HG02870 (cell line): ENCODE measurements at regions not wholly inside any gene's neighbourhood (a gene's known extent, or its start where the extent isn't known, plus 50 kb on each side); places are given as distances from the start of the nearest gene placed in this dataset.

ENCODE experiments used
- ATAC-seq: cut with Tn5 transposase; IDR thresholded peaks from one replicate; pipeline ENCODE4 v1.9.1; 2021; ENCODE audit warnings: mild to moderate bottlenecking, moderate library complexity; ENCODE audit not compliant: unreplicated experiment

DNA sequence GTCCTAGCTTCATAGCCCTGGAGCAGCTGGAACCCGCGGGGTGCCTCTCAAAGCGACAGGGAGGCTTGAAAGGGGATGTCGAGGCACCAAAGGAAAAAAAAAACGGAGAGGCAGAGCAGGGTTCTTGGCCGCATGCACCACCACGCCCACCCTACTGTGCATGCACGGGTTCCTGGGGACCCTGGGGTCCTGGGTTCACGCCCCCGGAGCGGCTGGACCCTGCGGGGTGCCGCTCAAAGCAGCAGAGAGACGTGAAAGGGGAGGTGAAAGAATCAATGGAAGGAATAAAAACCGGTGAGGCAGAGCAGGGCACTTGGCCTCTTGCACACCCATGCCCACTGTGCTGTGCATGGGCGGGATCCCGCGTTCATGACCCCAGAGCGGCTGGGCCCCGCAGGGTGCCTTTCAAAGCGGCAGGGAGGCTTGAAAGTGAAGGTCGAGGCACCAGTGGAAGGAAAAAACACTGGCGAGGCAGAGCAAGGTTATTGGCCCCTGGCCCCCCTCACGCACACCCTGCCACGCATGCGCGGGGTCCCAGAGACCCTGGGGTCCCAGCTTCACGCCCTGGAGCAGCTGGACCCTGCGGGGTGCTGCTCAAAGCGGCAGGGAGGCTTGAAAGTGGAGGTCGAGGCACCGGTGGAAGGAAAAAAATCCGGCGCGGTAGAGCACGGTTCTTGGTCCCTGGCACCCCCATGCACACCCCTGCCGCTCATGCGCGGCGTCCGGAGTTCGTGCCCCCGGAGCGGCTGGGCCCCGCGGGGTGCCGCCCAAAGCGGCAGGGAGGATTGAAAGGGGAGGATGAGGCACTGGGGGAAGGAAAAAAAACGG lies 318.5 kb downstream of the ALG10 start:
- no peak for ATAC-seq

- ATAC-seq, result no peak
Measured at GRCh38 chr12:34341362-34341733, 319.1 kb downstream of the ALG10 start.

GRCh38 chr12:34342048-34342447 lies 319.8 kb downstream of the ALG10 start:
- no peak for ATAC-seq

DNA sequence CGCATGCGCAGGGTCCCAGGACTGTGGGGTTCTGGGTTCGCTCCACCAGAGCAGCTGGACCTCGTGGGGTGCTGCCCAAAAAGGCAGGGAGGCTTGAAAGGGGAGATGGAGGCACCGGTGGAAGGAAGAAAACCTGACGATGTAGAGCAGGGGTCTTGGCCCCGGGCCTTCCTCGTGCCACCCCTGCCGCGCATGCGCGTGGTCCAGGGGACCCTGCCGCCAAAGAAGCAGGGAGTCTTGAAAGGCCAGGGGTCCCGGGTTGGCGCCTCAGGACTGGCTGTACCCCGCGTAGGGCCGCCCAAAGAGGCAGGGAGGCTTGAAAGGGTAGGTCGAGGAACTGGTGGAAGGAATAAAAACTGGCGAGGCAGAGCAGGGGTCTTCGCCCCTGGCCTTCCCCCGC lies 321.0 kb downstream of the ALG10 start:
- no peak for ATAC-seq

DNA sequence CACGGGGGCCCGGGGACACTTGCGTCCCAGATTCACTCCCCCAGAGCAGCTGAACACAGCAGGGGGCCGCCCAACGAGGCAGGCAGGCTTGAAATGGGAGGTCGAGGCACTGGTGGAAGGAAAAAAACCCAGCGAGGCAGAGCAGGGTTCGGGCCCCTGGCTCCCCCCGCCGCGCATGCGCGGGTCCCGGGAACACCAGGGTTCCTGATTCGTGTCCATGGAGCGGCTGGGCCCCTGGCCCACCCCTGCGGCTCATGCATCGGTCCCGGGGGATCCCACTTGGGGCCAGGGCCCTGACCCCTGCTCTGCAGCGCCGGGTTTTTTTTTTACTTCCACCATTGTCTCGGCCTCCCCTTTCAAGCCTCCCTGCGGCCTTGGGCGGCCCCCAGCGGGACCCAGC lies 321.5 kb downstream of the ALG10 start:
- ATAC-seq, result no peak

DNA sequence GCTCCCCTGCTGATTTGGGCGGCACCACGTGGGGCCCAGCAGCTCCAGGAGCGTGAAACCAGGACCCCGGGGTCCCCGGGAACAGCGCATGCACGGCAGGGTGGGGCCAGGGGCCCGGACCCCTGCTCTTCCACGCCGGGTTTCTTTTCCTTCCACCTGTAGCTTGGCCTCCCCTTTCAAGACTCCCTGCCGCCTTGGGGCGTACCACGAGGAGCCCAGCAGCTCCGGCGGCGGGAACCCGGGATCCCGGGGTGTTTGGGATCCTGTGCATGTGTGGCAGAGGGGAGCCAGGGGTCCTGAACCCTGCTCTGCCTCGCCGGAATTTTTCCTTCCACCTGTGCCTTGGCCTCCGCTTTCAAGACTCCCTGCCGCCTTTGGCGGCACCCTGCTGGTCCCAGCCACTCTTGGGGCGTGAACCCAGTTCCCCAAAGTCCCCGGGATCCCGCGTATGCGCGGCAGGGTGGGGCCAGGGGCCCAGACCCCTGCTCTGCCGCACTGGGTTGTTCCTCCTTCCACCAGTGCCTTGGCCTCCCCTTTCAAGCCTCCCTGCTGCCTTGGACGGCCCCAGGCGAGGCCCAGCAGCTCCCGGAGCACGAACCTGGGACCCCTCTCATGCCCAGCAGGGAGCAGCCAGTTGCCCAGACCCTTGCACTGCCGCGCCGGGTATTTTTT lies 322.7 kb downstream of the ALG10 start:
- no peak for ATAC-seq

DNA sequence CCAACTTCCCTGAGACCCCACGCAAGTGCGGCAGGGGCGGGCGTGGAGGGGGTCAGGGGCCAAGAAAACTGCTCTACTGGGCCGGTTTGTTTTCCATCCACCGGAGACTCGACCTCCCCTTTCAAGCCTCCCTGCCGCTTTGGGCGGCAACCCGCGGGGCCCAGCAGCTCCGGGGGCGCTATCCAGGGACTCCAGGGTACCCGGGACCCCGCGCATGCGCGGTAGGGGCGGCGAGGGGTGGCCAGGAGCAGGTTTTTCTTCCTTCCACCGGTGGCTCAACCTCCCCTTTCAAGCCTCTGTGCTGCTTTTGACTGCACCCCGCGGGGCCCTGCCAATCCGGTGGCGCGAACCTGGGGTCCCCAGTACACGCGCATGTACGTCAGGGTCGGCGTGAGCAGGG lies 323.5 kb downstream of the ALG10 start:
- no peak for ATAC-seq

GRCh38 chr12:34346372-34347034 lies 324.2 kb downstream of the ALG10 start:
- ATAC-seq, result no peak

- no peak for ATAC-seq
Measured at GRCh38 chr12:34347367-34347766, 325.1 kb downstream of the ALG10 start.

- no peak for ATAC-seq
Measured at GRCh38 chr12:34348064-34348463, 325.8 kb downstream of the ALG10 start.

- ATAC-seq, result no peak
Measured at GRCh38 chr12:34348836-34349672, 326.8 kb downstream of the ALG10 start.

DNA sequence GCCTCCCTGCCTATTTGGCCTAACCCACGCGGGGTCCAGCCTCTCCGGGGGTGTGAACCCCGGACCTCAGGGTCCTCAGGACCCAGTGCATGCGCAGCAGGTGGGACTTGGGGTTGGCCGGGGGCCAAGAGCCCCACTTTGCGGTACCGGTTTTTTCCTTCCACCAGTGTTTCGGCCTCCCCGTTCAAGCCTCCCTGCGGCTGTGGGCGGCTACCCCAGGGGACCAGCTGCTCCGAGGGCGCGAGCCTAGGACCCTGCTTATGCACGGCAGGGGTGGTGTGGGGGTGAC lies 327.3 kb downstream of the ALG10 start:
- no peak for ATAC-seq

- ATAC-seq, result no peak
Measured at GRCh38 chr12:34350092-34351041, 328.1 kb downstream of the ALG10 start.

- ATAC-seq, result no peak
Measured at GRCh38 chr12:34352098-34352497, 329.8 kb downstream of the ALG10 start.

- ATAC-seq, result no peak
Measured at GRCh38 chr12:34354239-34355200, 332.2 kb downstream of the ALG10 start.

DNA sequence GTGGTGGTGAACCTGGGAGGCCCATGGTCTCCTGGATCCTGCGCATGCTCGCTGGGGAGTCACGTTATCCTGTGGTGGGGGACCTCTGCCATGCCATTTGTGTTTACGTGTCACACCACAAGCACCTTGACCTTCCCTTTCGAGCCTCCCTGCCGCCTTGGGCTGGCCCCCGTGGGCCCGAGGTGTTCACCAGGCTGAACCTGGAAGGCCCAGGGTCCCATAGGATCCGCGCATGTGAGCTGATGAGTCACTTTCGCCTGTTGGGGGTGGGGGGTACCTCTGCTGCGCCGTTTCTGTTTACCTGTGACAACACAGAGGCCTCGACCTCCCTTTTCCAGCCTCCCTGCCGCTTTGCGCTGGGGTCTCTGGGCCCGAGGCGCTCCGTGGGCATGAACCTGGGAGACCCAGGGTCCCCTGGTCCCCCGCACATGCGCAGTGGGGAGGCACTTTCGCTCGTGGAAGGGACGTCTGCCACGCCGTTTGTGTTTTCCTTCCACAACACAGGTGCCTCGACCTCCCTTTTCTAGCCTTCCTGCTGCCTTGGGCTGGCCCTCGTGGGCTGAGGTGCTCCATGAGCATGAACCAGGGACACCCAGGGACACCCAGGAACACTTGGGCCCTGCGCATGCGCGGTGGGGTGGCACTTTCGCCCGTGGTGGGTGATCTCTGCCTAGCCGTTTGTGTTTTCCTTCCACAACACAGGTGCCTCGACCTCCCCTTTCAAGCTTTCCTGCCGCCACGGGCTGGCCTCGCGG lies 334.1 kb downstream of the ALG10 start:
- ATAC-seq, result no peak

GRCh38 chr12:34357791-34358190 lies 335.5 kb downstream of the ALG10 start:
- no peak for ATAC-seq

DNA sequence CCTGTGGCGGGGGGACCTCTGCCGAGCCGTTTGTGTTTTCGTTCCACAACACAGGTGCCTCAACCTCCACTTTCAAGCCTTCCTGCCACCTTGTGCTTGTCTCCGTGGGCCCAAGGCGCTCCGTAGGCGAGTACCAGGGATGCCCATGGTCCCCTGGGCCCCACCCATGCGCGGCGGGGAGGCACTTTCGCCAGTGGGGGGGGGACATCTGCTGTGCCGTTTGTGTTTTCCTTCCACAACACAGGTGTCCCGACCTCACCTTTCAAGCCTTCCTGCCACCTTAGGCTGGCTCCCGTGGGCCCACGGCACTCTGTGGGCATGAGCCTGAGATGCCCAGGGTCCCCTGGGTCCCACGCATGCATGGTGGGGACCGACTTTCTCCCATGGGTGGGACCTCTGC lies 335.9 kb downstream of the ALG10 start:
- ATAC-seq, result no peak
